PC-3 (cell line): ENCODE measurements at regions not wholly inside any gene's neighbourhood (a gene's known extent, or its start where the extent isn't known, plus 50 kb on each side); places are given as distances from the start of the nearest gene placed in this dataset.

Experiments
- ATAC-seq: fragments of 200-7000 bp; cut with Tn5 transposase; 2 replicates; pipeline ENCODE4 v1.9.1; 2020; ENCODE audit warnings: mild to moderate bottlenecking, moderate library complexity
- BruUV-seq: library from RNA; stranded (reverse); fragments of 400-500 nt; replicated peaks from 2 replicates; lab custom pipeline; 2021; lab: Mats Ljungman, UMichigan
- CTCF ChIA-PET: fragments of 300-600 bp; sonication (Branson Sonifier 250); formaldehyde crosslinking; loops from one replicate; lab custom pipeline; 2022; ENCODE audit warnings: antibody characterized with exemption; lab: Charles Lee
- POLR2A ChIA-PET: fragments of 300-600 bp; sonication (Branson Sonifier 250); formaldehyde crosslinking; loops from one replicate; lab custom pipeline; 2022; ENCODE audit warnings: antibody characterized with exemption; ENCODE audit not compliant: unreplicated experiment; lab: Charles Lee
- DNase-seq: peaks from one replicate; pipeline ENCODE4 v3.0.0-alpha.2; 2015
- H2AFZ ChIP-seq: fragments of 300-600 bp; sonication (generic); 2 replicates; pipeline ENCODE4 v1.6.0; 2016; ENCODE audit warnings: antibody characterized with exemption, low read length
- H3F3A ChIP-seq: fragments of 300-600 bp; sonication (generic); one replicate; pipeline ENCODE4 v1.6.0; 2017; ENCODE audit warnings: antibody characterized with exemption, low read length, control low read depth, mild to moderate bottlenecking; ENCODE audit not compliant: unreplicated experiment
- H3K27ac ChIP-seq: fragments of 300-600 bp; sonication (generic); 2 replicates; pipeline ENCODE4 v1.5.1; 2016; ENCODE audit warnings: mild to moderate bottlenecking, low read length
- H3K27me3 ChIP-seq: fragments of 300-600 bp; sonication (generic); 2 replicates; pipeline ENCODE4 v1.6.1; 2016; ENCODE audit warnings: low read length, mixed read lengths
- H3K36me3 ChIP-seq: fragments of 300-600 bp; sonication (generic); 2 replicates; pipeline ENCODE4 v1.6.1; 2016; ENCODE audit warnings: low read depth, mixed run types, low read length, mixed read lengths
- H3K4me1 ChIP-seq: fragments of 300-600 bp; sonication (generic); 2 replicates; pipeline ENCODE4 v1.5.1; 2016; ENCODE audit warnings: low read length; ENCODE audit not compliant: insufficient read depth
- H3K4me2 ChIP-seq: fragments of 300-600 bp; sonication (generic); 2 replicates; pipeline ENCODE4 v1.6.0; 2016; ENCODE audit warnings: low read length
- H3K4me3 ChIP-seq: fragments of 300-600 bp; sonication (generic); 2 replicates; pipeline ENCODE4 v1.5.1; 2016; ENCODE audit warnings: mild to moderate bottlenecking, low read length, mixed read lengths
- H3K79me2 ChIP-seq: fragments of 300-600 bp; sonication (generic); 2 replicates; pipeline ENCODE4 v1.6.1; 2017; ENCODE audit warnings: low read length, mixed read lengths
- H3K9ac ChIP-seq: fragments of 300-600 bp; sonication (generic); 2 replicates; pipeline ENCODE4 v1.6.0; 2016; ENCODE audit warnings: mild to moderate bottlenecking, low read length
- H3K9me2 ChIP-seq: fragments of 300-600 bp; sonication (generic); replicated peaks from 2 replicates; pipeline ENCODE4 v1.6.1; 2016; ENCODE audit warnings: mixed run types, low read length, mixed read lengths
- H3K9me3 ChIP-seq: fragments of 300-600 bp; sonication (generic); 2 replicates; pipeline ENCODE4 v1.6.1; 2016; ENCODE audit warnings: low read length, mixed read lengths
- H4K20me1 ChIP-seq: fragments of 300-600 bp; sonication (generic); 2 replicates; pipeline ENCODE4 v1.6.1; 2016; ENCODE audit warnings: low read length, mixed read lengths
- EZH2 ChIP-seq: fragments of 300-600 bp; sonication (generic); IDR thresholded peaks from one replicate; pipeline ENCODE4 v1.6.1; 2017; ENCODE audit warnings: antibody characterized with exemption, mild to moderate bottlenecking, low read length; ENCODE audit not compliant: unreplicated experiment
- EZH2phosphoT487 ChIP-seq: fragments of 300-600 bp; sonication (generic); IDR thresholded peaks from 2 replicates; pipeline ENCODE4 v1.6.1; 2018; ENCODE audit warnings: mild to moderate bottlenecking, antibody characterized with exemption, low read length, borderline replicate concordance
- intact Hi-C: fragments of 100-400 bp; cut with micrococcal nuclease; formaldehyde crosslinking; loops from 2 replicates; pipeline ENCODE4 v1.9.0; 2023
- TF ChIP-seq, protein P1 (sequence below): fragments of 300-600 bp; sonication (generic); conservative IDR thresholded peaks from 2 replicates; pipeline ENCODE4 v1.5.1; 2017; ENCODE audit warnings: antibody characterized with exemption, low read depth, mild to moderate bottlenecking, low read length

DNA sequence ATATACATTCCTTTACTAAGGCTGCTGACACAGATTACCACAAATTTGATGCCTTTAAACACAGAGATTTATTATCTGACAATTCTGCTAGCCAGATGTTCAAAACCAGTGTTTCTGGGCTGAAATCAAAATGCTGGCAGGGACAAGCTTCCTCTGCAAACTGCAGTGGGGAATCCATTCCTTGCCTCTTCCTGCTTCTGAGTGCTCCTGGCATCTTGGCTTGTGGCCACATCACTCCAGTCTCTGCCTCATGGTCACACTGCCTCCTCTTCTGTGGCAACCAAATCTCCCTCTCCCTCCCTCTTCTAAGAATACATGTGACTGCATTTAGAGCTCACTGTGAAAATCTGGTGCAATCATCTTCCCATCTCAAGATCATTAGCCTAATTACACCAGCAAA is 235.7 kb downstream of the TTC8 start:
- POLR2A ChIA-PET, result no interaction called here
- CTCF ChIA-PET, result no interaction called here
- intact Hi-C loops, result no loop called here

DNA sequence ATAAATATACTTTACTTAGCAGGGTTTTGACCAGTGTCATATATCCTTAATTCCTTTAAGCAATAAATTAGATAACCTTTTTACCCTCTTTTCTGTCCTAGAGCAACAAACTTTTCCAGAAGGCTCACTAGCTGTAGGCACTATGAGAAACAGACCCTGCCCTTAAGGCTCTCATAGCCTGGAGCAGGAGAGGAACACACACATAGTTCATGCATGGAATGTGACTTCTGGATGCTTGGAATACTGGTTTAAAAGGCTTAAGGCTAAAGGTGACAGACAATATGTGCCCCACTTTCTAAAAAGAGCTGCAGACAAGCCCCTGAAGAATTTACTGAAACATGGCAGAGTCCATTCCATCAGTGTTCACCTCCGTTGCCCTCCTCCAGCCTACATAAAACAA is 237.2 kb downstream of the TTC8 start:
- Histone ChIP-seq H3K79me2 (no peaks in the 10 kb centered on the region), H3K9me2 (no peaks in the 10 kb centered on the region), H4K20me1 (no peaks in the 10 kb centered on the region), H3K27me3 (no peaks in the 10 kb centered on the region), H3K4me2 (no peak overlapping the region), H3K9ac (no peak overlapping the region), H3K4me3 (no peak overlapping the region), H2AFZ (no peak overlapping the region), H3K36me3 (no peaks in the 10 kb centered on the region), H3K9me3 (no peaks in the 10 kb centered on the region), H3F3A (no peaks in the 10 kb centered on the region), H3K27ac (no peak overlapping the region), H3K4me1 (no peaks in the 10 kb centered on the region)
- no peak for DNase-seq
- intact Hi-C loops, result no loop called here
- CTCF ChIA-PET, result no interaction called here
- POLR2A ChIA-PET, result no interaction called here
- no peak for ATAC-seq
- no TSS peak for BruUV-seq
- TF ChIP-seq EZH2 (no peak), EZH2phosphoT487 (no peak)

More for the DNA sequence above, 235.7 kb downstream of the TTC8 start:
- H3K4me3 ChIP-seq, result no peak overlapping the region
- H3K4me1 ChIP-seq, result no peaks in the 10 kb centered on the region
- TF ChIP-seq, protein P1, sequence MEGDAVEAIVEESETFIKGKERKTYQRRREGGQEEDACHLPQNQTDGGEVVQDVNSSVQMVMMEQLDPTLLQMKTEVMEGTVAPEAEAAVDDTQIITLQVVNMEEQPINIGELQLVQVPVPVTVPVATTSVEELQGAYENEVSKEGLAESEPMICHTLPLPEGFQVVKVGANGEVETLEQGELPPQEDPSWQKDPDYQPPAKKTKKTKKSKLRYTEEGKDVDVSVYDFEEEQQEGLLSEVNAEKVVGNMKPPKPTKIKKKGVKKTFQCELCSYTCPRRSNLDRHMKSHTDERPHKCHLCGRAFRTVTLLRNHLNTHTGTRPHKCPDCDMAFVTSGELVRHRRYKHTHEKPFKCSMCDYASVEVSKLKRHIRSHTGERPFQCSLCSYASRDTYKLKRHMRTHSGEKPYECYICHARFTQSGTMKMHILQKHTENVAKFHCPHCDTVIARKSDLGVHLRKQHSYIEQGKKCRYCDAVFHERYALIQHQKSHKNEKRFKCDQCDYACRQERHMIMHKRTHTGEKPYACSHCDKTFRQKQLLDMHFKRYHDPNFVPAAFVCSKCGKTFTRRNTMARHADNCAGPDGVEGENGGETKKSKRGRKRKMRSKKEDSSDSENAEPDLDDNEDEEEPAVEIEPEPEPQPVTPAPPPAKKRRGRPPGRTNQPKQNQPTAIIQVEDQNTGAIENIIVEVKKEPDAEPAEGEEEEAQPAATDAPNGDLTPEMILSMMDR, result no peak
- TF ChIP-seq EZH2phosphoT487 (no peak), EZH2 (no peak)
- H3K9me3 ChIP-seq, result no peaks in the 10 kb centered on the region
- no peak overlapping the region for H3K4me2 ChIP-seq
- no peak overlapping the region for H3K9ac ChIP-seq
- ATAC-seq (no peak), DNase-seq (no peak)
- no peak overlapping the region for H3K27ac ChIP-seq
- H3K9me2 ChIP-seq, result no peaks in the 10 kb centered on the region
- H3K36me3 ChIP-seq, result no peaks in the 10 kb centered on the region
- no peaks in the 10 kb centered on the region for H3K27me3 ChIP-seq
- no peak overlapping the region for H2AFZ ChIP-seq
- H3K79me2 ChIP-seq, result no peaks in the 10 kb centered on the region
- no TSS peak for BruUV-seq
- no peaks in the 10 kb centered on the region for H3F3A ChIP-seq
- H4K20me1 ChIP-seq, result no peaks in the 10 kb centered on the region

DNA sequence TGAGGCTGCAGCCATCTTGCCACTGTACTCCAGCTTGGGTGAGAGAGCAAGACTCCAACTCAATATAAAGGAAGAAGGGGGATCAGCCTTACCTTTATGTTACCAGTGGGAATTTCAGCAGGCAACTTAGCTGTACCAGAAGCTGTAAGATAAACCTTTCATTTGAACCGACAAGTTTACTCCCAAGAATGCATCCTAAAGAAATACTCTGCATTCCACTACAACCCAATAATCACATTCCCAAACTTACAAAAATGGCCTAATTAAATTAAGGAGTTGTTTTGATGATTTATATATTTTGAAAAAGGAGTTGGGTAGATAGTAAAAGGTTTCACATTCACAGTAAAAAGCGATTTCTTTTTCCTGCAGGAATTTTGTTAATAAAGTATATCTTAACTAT is 241.4 kb downstream of the TTC8 start:
- TF ChIP-seq, protein P1, result no peak
- no peak for TF ChIP-seq EZH2
- TF ChIP-seq EZH2phosphoT487, result no peak
- H3K27ac ChIP-seq, result no peak overlapping the region
- POLR2A ChIA-PET, result no interaction called here
- no peak for DNase-seq
- H4K20me1 ChIP-seq, result no peaks in the 10 kb centered on the region
- no peaks in the 10 kb centered on the region for H3K9me3 ChIP-seq
- ATAC-seq, result no peak
- no peaks in the 10 kb centered on the region for H3F3A ChIP-seq
- H3K4me2 ChIP-seq, result no peak overlapping the region
- CTCF ChIA-PET, result no interaction called here
- H3K9me2 ChIP-seq, result no peaks in the 10 kb centered on the region
- intact Hi-C loops, result no loop called here
- no peak overlapping the region for H3K4me3 ChIP-seq
- H3K27me3 ChIP-seq, result no peaks in the 10 kb centered on the region
- no TSS peak for BruUV-seq
- H3K36me3 ChIP-seq, result no peaks in the 10 kb centered on the region
- H3K79me2 ChIP-seq, result no peaks in the 10 kb centered on the region
- H3K4me1 ChIP-seq, result no peaks in the 10 kb centered on the region
- H3K9ac ChIP-seq, result no peak overlapping the region
- no peak overlapping the region for H2AFZ ChIP-seq
